GM12892 (cell line): ENCODE measurements at regions not wholly inside any gene's neighbourhood (a gene's known extent, or its start where the extent isn't known, plus 50 kb on each side); places are given as distances from the start of the nearest gene placed in this dataset.

ENCODE experiments used
- POLR2A ChIP-seq: IDR thresholded peaks from 2 replicates; pipeline ENCODE4 v1.6.1; 2011; ENCODE audit warnings: low read depth, low read length, control low read depth
- POLR2AphosphoS5 ChIP-seq: IDR thresholded peaks from 2 replicates; pipeline ENCODE4 v1.6.1; 2011; ENCODE audit warnings: low read depth, low read length, control low read depth
- TAF1 ChIP-seq: IDR thresholded peaks from 2 replicates; pipeline ENCODE4 v1.6.1; 2011; ENCODE audit warnings: low read depth, mild to moderate bottlenecking, control low read depth, low read length, borderline replicate concordance

DNA sequence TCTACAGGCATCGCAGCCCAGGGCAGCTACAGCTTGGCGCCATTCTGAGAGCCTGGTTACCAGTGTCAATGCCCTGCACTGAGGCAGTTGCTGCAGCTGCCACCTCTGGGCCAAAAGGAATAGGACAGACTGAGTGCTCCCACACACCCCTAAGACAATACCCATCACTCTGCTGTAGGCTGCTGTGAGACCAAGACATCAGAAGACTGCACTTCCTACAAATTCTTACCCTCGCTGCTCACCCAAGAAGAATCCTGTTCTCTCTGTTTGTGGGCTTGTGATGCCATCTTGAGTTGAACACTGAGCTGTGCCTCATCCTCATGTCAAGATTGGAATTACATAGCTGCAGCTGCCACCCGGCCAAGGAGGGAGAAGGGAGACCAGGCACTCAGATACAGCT lies 1847.0 kb upstream of the PCDH10 start:
- TF ChIP-seq POLR2AphosphoS5 (no peak), POLR2A (no peak), TAF1 (no peak)
